GM12864 (cell line): ENCODE measurements at regions not wholly inside any gene's neighbourhood (a gene's known extent, or its start where the extent isn't known, plus 50 kb on each side); places are given as distances from the start of the nearest gene placed in this dataset.

Experiments
- DNase-seq: peaks from one replicate; pipeline ENCODE4 v3.0.0-alpha.2; 2011; ENCODE audit warnings: low read depth
- H3K4me3 ChIP-seq: 2 replicates; pipeline ENCODE4 v1.5.1; 2011; ENCODE audit warnings: mild to moderate bottlenecking, low read depth, low read length, control low read depth
- TF ChIP-seq, protein P1 (sequence below): IDR thresholded peaks from 2 replicates; pipeline ENCODE4 v1.5.1; 2011; ENCODE audit warnings: low read depth, mild to moderate bottlenecking, moderate library complexity, low read length, control low read depth, inconsistent platforms; ENCODE audit errors: missing control alignments

DNA sequence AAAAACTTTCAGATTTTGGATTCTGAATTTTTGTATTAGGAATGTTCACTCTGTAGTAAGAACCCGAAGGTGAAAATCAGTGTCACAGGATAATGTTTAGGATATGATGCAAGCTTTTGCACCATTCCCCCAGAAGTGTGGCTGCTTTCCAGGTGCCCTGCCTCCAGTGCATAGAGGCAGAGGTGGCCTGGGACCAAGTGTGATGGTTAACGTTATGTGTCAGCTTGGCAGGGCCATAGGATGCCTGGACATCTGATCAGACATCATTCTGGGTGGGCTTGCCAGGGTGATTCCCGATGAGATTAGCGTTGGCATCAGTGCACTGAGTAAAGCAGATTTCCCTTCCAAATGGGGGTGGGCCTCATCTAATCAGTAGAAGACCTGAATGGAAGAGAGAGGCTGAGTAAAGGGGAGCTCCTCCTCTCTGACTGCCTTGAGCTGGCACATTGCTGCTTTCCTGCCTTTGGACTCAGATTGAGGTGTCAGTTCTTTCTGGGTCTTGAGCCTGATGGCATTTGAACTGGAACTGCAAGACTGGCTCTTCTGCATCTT is 177.4 kb upstream of the HS6ST1 start:
- TF ChIP-seq, protein P1, sequence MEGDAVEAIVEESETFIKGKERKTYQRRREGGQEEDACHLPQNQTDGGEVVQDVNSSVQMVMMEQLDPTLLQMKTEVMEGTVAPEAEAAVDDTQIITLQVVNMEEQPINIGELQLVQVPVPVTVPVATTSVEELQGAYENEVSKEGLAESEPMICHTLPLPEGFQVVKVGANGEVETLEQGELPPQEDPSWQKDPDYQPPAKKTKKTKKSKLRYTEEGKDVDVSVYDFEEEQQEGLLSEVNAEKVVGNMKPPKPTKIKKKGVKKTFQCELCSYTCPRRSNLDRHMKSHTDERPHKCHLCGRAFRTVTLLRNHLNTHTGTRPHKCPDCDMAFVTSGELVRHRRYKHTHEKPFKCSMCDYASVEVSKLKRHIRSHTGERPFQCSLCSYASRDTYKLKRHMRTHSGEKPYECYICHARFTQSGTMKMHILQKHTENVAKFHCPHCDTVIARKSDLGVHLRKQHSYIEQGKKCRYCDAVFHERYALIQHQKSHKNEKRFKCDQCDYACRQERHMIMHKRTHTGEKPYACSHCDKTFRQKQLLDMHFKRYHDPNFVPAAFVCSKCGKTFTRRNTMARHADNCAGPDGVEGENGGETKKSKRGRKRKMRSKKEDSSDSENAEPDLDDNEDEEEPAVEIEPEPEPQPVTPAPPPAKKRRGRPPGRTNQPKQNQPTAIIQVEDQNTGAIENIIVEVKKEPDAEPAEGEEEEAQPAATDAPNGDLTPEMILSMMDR: no peak
- no peak for DNase-seq
- no peak overlapping the region for H3K4me3 ChIP-seq

DNA sequence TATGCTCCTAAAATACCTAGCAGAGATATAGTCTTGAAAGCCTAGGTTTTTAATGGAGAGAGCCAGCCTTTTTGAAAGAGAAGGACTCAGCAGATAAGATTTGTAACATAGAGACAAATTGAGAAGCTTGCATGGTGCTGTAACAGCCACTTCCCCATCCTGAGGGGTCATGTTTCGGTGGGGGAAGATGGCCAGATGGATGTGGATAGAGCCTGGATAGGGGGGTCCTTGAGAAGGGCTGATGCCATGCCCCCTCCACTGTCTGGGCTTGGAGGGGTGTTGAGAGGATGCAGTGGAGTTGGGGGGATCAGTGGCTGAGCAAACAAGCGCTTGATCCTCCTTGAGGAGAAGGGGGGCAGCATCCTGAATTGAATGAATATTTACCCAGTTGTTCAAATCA is 178.0 kb upstream of the HS6ST1 start:
- no peak overlapping the region for H3K4me3 ChIP-seq
- no peak for DNase-seq
- TF ChIP-seq, protein P1: no peak

DNA sequence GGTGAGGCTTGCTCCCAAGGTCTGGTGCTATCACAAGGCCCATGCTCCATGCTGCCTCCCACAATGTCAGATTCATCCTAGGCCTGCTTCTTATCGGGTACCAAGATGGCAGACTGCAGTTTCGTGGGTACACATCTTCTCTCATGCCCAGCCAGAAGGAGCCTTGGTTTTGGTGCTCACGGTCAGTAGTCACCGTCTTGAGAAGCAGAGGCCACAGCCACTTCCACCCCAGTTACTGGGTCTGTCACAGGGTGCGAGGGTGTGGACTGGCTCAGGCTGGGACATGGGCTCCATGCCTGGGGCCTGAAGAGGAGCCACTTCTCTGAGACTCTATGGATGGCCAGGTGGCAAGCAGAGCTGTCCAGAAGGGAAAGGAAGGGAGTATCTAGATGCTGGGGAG is 178.8 kb upstream of the HS6ST1 start:
- DNase-seq: no peak
- H3K4me3 ChIP-seq: no peak overlapping the region
- TF ChIP-seq, protein P1: no peak

DNA sequence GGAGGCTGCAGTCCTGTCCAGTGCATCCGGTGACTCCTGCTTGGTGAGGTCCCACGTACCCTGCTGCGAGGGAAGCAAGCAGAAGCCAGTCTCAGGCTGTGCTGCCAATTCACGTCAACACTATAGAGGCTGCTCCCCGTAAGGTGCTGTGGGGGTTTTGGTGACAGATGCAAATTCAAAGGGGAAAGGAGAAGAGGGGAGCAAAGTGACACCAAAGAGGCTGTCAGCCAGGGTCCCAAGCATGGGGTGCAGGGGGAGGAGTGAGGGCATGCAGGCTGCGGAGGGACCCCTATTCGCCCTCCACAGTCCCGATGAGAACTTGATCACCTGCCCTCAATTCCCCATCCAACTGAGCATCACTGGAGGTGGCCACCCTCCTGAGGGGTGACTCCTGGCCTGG is 179.4 kb upstream of the HS6ST1 start:
- no peak overlapping the region for H3K4me3 ChIP-seq
- DNase-seq: no peak
- TF ChIP-seq, protein P1: no peak

DNA sequence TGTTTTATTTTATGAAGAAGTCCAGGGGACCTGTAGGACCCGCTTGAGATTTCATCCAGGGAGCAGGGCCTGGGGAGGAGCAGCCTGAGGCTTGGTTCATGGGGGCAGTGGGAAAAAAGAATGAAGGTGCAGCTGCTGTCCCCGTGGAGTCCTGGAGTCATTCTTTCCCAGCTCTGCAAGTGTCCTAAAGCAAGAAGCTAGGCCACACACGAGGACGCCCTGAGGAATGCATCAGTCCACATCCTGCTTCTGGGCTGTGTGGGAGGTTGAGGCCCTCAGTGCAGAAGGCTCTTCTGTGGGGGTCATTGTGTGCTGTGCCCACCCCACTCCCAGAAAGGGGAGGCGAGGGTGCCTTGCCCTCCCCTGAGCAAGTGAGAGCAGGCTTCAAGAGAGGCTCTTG is 179.9 kb upstream of the HS6ST1 start:
- H3K4me3 ChIP-seq: no peak overlapping the region
- no peak for DNase-seq
- TF ChIP-seq, protein P1: no peak

DNA sequence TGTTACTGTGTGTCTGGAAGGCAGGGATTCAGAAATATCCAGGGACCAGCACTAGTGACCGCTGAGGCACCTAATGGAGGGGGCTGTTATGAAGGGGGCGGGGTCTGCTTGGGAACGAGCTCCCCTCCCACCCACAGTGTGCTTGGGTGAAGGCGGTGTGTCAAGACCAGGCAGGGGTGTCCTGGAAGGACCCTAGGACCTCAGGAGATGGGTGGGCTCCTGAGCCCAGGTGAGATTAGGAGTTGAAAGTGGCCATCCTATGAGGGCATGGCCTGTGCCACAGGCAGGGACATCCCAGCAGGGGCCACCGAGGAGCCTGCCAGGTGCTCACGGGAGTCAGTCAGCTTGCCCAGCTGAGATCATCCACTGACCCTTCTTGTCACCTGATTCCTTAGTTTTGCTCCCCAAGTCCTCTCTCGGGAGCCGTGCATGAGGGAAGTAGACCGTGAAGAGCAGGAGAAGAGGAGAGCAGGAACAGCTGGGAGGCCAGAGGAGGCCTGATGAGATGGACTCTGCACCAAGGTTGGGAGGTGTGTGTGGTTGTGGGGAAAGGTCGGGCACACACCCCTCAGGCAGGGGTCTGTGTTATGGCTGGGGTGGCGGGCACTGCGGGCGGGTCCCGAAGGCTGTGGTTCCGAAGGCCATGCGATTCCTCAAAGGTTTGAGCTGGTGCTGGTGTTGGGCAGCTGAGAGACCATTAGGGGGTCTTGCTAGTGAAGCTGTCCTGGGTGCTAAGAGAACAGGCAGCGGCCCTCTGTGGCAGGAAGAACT is 180.9 kb upstream of the HS6ST1 start:
- no peak overlapping the region for H3K4me3 ChIP-seq
- no peak for DNase-seq
- TF ChIP-seq, protein P1: no peak

DNA sequence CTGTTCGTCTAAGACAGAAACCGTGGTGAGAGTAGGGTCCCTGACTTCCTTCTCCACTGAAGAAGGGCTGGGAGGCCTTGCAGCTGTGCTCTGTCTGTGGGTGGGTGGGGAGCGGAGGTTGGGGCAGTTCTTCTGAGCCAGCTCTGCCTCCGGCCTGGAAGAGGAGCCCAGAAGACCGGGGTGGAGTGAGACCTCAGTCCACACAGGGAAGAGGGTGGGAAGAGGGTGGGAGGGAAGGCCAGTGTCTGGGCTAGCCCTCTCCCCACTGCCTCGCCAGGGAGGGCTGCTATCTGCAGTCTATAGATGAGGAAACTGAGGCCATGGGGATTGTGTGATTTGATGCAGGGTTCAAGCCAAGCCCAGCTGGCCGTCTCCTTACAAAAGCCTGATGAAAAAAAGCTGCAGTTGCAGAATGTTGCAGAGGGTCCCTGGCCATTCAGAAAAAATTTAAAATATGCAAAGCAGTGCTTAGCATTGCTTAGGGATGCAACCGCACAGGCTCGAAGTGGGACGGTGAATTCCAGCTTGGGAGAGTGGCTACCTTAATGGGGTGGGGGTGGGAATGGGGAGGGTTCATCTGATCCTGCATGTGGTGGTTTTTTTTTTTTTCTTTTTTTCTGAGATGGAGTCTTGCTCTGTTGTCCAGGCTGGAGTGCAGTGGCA is 181.6 kb upstream of the HS6ST1 start:
- H3K4me3 ChIP-seq: no peak overlapping the region
- DNase-seq: no peak

More for the DNA sequence above, 181.6 kb upstream of the HS6ST1 start:
- TF ChIP-seq, protein P1: no peak
